ENCODE measurements at regions not wholly inside any gene's neighbourhood (a gene's known extent, or its start where the extent isn't known, plus 50 kb on each side); places are given as distances from the start of the nearest gene placed in this dataset.

- no peak for TF ChIP-seq CTCF (IDR thresholded peaks at IDR 0.05; ENCODE audit: poor library complexity)
- TF ChIP-seq EZH2 (IDR thresholded peaks at IDR 0.05; ENCODE audit: borderline replicate concordance), result no peak
Measured at GRCh38 chr2:226310146-226310545, 489.5 kb downstream of the IRS1 start.

Data from hepatocyte (in vitro differentiated cells).